HG03469 (cell line): ENCODE measurements at regions not wholly inside any gene's neighbourhood (a gene's known extent, or its start where the extent isn't known, plus 50 kb on each side); places are given as distances from the start of the nearest gene placed in this dataset.
"Not testable (repeated sequence)": the region's sequence is repeated elsewhere in the genome, so short reads cannot be mapped to it uniquely, and the experiment has no call there.

ENCODE experiments used
- ATAC-seq: cut with Tn5 transposase; IDR thresholded peaks from one replicate; pipeline ENCODE4 v1.9.1; 2021; ENCODE audit warnings: mild to moderate bottlenecking, moderate library complexity, moderate number of reproducible peaks; ENCODE audit not compliant: unreplicated experiment

DNA sequence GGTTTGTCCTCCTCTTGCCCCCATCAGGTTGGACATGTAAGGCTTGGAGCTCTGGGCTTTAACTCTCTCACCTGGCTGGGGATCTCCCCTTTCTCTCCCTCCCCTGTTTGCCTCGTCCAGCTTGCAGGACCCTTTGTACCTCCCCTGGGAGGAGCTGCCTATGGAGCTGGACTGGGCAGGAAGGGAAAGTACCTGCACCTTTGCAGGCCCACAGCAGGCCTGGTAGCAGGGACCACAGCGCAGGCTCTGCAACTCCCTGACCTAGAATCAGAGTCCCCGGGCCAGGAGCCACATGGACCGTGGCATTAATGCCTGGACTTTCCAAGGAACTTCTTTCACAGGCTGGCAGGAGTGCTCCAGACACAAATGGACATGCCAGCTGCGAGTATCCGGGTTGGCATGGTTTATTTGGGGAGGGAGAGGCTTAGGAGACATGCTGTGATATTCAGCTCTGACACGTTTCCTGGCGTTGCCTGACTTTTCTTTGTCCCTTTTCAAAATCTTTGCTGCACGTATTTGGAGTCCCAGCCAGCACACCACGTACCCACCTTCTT, 268.5 kb upstream of the EXOC2 start:
- ATAC-seq = no peak

- ATAC-seq = no peak
These were observed 267.4 kb upstream of the EXOC2 start for GRCh38 chr6:960356-960755.

- ATAC-seq = no peak
These were observed 265.5 kb upstream of the EXOC2 start for GRCh38 chr6:958488-958887.

DNA sequence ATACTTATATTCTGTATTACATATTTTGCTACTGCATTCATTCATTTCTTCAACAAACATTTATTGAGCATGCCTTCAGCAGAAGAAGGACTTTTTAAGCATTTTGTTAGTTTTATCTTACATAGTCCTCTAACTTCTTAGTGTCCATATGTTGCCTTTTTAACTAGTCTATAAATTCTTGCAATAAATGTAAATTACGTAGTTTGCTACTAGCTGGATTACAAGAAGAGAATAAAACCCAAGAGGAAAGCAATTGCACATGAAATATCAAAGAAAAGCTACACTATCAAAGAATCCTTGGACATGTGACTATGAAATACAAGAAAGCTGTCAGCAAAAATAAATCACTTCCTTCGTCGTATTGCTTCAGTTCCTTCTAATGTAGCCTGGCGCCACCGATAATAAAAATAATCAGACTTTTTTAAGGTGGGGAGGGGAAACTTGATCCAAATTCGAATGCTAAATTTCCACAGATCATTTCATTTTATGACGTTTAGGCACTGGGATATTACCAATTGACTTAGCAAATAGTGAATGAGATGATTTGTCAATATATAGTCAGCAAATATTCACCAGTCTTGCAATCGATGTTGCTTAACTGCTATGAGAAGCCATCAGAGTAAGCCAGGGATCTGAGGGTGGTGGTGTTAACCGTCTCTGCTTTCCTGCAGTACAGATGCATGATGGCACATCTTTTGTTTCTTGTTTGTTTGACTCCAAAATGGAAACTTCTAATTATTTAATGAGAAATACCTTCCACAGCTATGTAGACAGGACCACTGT, 258.7 kb upstream of the EXOC2 start:
- ATAC-seq = no peak

DNA sequence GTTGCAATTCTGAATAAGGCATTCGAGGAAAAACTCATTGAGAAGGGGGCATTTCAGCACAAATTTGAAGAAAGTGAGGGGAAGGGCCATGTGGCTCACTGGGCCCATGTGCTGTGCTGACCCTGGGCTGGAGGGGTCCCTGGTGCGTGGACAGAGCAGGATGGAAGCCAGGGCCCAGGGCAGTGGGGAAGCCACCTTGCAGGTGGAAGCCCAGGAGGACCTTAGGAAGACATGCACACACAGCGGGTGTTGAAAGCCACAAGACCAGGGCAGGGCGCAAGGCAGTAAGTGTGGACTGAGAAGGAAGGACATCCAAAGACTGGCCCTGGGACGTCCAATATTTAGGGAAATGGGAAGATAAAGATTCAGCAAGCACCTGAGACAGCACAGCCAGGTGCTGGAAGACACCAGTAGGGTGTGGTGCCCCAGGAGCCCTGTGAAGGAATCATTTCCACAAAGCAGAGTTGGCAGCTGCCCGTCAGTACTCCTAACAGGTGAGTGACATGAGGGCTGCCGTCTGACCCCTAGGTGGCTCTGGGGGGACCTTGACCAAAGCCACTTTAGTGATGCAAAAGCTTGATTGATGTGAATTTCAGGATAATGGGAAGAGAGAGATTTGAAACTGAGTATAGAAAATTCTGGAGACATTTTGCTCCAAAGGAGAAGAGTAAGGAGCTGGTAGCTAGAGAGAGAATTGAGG, 254.4 kb upstream of the EXOC2 start:
- ATAC-seq = no peak

- ATAC-seq = no peak
These were observed 253.6 kb upstream of the EXOC2 start for GRCh38 chr6:946546-946945.

DNA sequence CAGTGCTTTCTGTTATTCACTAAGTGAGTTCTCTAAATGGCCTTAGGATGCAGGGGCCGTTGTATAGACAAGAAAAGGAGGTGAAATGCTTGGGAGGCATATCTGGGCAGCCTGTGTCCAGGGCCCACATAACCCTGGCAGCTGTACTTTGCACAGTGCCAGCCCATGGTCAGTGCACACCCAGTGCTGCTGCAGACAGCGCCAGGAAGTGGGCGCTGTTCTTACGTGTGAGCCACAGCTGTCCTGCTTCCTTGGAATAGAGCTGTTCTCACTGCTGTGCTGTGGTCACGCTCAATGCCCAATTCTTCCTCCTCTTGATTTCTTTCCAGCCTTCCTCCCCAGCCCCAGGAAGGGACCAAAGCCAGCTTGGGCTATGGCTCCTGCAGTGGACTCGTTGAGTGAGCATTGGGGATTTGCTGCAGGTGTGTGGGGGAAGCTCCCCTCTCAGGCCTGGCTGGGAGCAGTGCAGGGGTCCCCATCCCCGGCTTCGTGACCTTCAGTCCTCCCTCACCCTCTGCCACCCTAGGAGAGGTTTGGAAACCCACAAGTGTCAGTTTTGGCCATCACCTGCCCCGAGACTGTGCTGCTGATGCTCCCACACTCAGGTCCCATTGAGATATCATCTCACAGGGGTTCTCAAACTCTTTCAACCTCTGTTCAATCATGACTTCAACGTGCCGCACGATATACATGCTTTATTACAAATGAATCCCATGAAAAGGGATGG, 246.8 kb upstream of the EXOC2 start:
- ATAC-seq = no peak

DNA sequence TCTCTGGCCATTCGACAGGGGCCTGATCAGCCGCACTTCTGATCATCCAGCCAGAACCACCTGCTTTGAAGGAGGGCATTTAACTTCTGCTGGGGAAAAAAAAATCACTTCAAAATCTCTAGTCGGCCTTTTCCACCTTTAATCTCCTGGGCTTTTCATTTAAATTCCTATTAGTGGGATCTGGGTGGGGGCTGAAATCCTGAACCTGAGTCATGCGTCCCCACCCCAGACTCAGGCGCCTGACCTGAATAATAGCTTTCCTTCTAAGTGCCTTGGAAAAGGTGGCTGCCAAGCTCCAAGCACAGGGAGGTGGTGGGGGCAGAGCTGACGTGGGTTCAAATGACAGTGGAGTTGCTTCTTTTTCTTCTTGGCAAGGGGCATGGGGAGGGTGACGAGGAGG, 246.0 kb upstream of the EXOC2 start:
- no peak for ATAC-seq

- ATAC-seq = no peak
These were observed 245.4 kb upstream of the EXOC2 start for GRCh38 chr6:938271-938905.

- ATAC-seq = no peak
These were observed 242.6 kb upstream of the EXOC2 start for GRCh38 chr6:935582-935981.

DNA sequence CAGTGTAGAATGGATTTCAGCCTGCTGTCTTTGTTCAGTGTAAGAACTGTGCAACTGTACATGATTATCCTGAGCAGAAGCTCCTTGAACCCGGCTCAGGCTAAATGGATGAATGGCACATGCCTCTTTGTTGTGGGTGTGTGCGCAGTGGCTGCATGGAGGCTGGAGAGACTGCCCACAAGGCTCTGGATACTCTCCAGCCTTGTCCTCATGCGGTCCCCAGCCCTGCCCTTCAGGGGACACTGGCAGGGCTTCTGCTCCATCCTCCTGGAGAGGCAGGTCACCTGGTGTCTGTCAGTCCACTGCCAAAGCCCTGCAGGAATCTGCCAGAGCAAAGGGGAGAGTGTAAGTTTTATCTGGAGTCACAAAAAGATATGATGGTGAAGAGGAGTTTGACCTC, 241.7 kb upstream of the EXOC2 start:
- ATAC-seq = no peak

- ATAC-seq = not testable (repeated sequence)
These were observed 239.0 kb upstream of the EXOC2 start for GRCh38 chr6:931919-932318.

DNA sequence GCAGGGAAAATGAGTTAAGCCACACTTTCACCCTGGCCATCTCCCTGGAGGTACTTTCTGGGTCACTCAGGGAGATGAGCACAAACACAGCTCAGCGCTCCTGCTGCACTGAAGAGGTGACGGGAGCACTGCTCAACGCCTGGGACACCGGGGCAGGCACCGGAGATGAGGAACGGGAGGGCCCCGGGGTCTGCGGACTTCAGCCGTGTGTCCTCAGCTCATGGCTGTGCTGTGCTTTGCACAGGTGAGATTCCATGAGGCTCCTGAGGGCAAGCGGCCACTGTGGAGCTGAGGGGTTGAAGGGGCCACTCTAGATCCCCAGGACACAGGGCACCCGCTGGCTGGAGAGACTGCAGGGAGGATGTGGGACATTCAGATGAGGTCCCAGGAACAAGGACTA, 234.2 kb upstream of the EXOC2 start:
- no peak for ATAC-seq

- ATAC-seq = no peak
These were observed 232.8 kb upstream of the EXOC2 start for GRCh38 chr6:925656-926213.

GRCh38 chr6:924661-925060, 231.7 kb upstream of the EXOC2 start:
- ATAC-seq = no peak

- no peak for ATAC-seq
These were observed 228.5 kb upstream of the EXOC2 start for GRCh38 chr6:921400-921799.

GRCh38 chr6:920512-920911, 227.6 kb upstream of the EXOC2 start:
- ATAC-seq = no peak

- no peak for ATAC-seq
These were observed 226.6 kb upstream of the EXOC2 start for GRCh38 chr6:919500-919899.

GRCh38 chr6:917939-918338, 225.0 kb upstream of the EXOC2 start:
- ATAC-seq = no peak

DNA sequence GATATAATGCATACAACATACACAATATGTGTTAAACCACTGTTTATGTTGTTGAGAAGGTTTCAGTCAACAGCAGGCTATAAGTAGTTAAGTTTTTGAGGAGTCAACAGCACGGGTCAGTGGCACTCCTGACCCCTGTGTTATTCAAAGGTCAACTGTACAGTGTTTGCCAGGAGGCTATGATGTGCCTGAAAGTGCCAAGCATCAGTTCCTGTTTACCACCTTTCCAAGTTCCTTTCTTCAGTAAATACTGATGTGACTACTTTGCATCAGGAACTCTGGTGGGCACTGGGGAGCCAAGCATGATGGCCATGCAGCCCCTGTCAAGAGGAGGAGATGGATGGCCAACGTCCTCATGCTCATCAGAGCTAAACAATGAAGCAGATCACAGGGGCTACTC, 224.4 kb upstream of the EXOC2 start:
- ATAC-seq = no peak

DNA sequence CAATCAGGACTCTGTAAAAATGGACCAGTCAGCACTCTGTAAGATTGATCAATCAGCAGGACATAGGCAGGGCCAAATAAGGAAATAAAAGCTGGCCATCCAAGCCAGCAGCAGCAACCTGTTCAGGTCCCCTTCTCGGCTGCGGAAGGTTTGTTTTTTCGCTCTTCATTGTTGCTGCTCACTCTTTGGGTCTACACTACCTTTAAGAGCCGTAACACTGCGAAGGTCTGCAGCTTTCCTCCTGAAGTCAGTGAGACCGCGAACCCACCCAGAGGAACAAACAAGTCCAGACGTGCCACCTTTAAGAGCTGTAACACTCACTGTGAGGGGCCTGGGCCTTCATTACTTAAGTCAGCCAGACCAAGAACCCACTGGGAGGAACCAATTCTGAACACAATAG, 223.2 kb upstream of the EXOC2 start:
- ATAC-seq = no peak
